GM23338 (cell line): ENCODE measurements at regions not wholly inside any gene's neighbourhood (a gene's known extent, or its start where the extent isn't known, plus 50 kb on each side); places are given as distances from the start of the nearest gene placed in this dataset.

Experiments
- ATAC-seq: fragments of 200-7000 bp; cut with Tn5 transposase; 3 replicates; pipeline ENCODE4 v1.9.1; 2020
- DNase-seq: peaks from one replicate; pipeline ENCODE4 v3.0.0-alpha.2; 2015; ENCODE audit warnings: low spot score
- H2AFZ ChIP-seq: fragments of 200-600 bp; sonication (generic); 2 replicates; pipeline ENCODE4 v1.8.0; 2016; ENCODE audit warnings: antibody characterized with exemption, mild to moderate bottlenecking, moderate library complexity
- H3F3A ChIP-seq: fragments of 200-600 bp; sonication (generic); replicated peaks from 2 replicates; pipeline ENCODE4 v1.8.0; 2017; ENCODE audit warnings: antibody characterized with exemption, mixed run types, low read depth
- H3K27ac ChIP-seq: fragments of 200-600 bp; sonication (generic); 2 replicates; pipeline ENCODE4 v1.6.1; 2016; ENCODE audit warnings: low read depth
- H3K27me3 ChIP-seq: fragments of 200-600 bp; sonication (generic); 2 replicates; pipeline ENCODE4 v1.8.0; 2016; ENCODE audit warnings: mild to moderate bottlenecking, mixed run types, moderate library complexity; ENCODE audit not compliant: insufficient read depth
- H3K36me3 ChIP-seq: fragments of 200-600 bp; sonication (generic); 2 replicates; pipeline ENCODE4 v1.8.0; 2016; ENCODE audit warnings: mild to moderate bottlenecking; ENCODE audit not compliant: insufficient read depth
- H3K4me1 ChIP-seq: fragments of 200-600 bp; sonication (generic); 2 replicates; pipeline ENCODE4 v1.8.0; 2016; ENCODE audit warnings: mild to moderate bottlenecking, moderate library complexity; ENCODE audit not compliant: insufficient read depth
- H3K4me2 ChIP-seq: fragments of 200-600 bp; sonication (generic); 2 replicates; pipeline ENCODE4 v1.7.1; 2017; ENCODE audit warnings: mixed run types
- H3K4me3 ChIP-seq: fragments of 200-600 bp; sonication (generic); 2 replicates; pipeline ENCODE4 v1.6.1; 2016; ENCODE audit warnings: mixed run types
- H3K79me2 ChIP-seq: fragments of 200-600 bp; sonication (generic); replicated peaks from 2 replicates; pipeline ENCODE4 v1.8.0; 2017; ENCODE audit warnings: mild to moderate bottlenecking; ENCODE audit not compliant: insufficient read depth
- H3K9me2 ChIP-seq: fragments of 200-600 bp; sonication (generic); 2 replicates; pipeline ENCODE4 v1.8.0; 2017; ENCODE audit not compliant: insufficient read depth
- H4K20me1 ChIP-seq: fragments of 200-600 bp; sonication (generic); replicated peaks from 2 replicates; pipeline ENCODE4 v1.8.0; 2017; ENCODE audit warnings: mild to moderate bottlenecking; ENCODE audit not compliant: insufficient read depth
- H3K27ac Mint-ChIP-seq: 2 replicates; pipeline ENCODE4 v1.8.0; 2020; ENCODE audit warnings: inconsistent platforms, mild to moderate bottlenecking, moderate library complexity, mixed read lengths
- H3K27me3 Mint-ChIP-seq: 3 replicates; pipeline ENCODE4 v1.8.0; 2022; ENCODE audit warnings: low read depth, mild to moderate bottlenecking, moderate library complexity, mixed read lengths, inconsistent platforms; ENCODE audit not compliant: insufficient read depth, poor library complexity
- H3K36me3 Mint-ChIP-seq: 3 replicates; pipeline ENCODE4 v1.8.0; 2021; ENCODE audit warnings: low read depth, mild to moderate bottlenecking, inconsistent platforms, moderate library complexity, mixed read lengths
- H3K4me1 Mint-ChIP-seq: 3 replicates; pipeline ENCODE4 v1.8.0; 2020; ENCODE audit warnings: mild to moderate bottlenecking, inconsistent platforms, mixed read lengths
- H3K4me3 Mint-ChIP-seq: 3 replicates; pipeline ENCODE4 v1.8.0; 2021; ENCODE audit warnings: moderate library complexity, mild to moderate bottlenecking, inconsistent platforms, mixed read lengths
- H3K9me3 Mint-ChIP-seq: 3 replicates; pipeline ENCODE4 v1.8.0; 2020; ENCODE audit warnings: moderate library complexity, mild to moderate bottlenecking, inconsistent platforms, mixed read lengths
- CREB1 ChIP-seq: fragments of 250-450 bp; sonication (Bioruptor Pico); IDR thresholded peaks from 2 replicates; pipeline ENCODE4 v1.5.0; 2020; ENCODE audit warnings: low read depth, mild to moderate bottlenecking, moderate library complexity
- EZH2phosphoT487 ChIP-seq: fragments of 200-600 bp; sonication (generic); IDR thresholded peaks from one replicate; pipeline ENCODE4 v1.8.1; 2018; ENCODE audit warnings: antibody characterized with exemption; ENCODE audit not compliant: unreplicated experiment
- JUNB ChIP-seq: IDR thresholded peaks from one replicate; pipeline ENCODE4 v1.6.1; 2016; ENCODE audit warnings: antibody characterized with exemption; ENCODE audit not compliant: unreplicated experiment
- POLR2AphosphoS5 ChIP-seq: IDR thresholded peaks from 2 replicates; pipeline ENCODE4 v1.6.1; 2016; ENCODE audit warnings: antibody characterized with exemption, low read depth
- REST ChIP-seq: IDR thresholded peaks from one replicate; pipeline ENCODE4 v1.6.1; 2018; ENCODE audit warnings: antibody characterized with exemption; ENCODE audit not compliant: unreplicated experiment
- TF ChIP-seq, protein P1 (sequence below): IDR thresholded peaks from 2 replicates; pipeline ENCODE4 v1.6.1; 2016; ENCODE audit warnings: antibody characterized with exemption
- TF ChIP-seq, protein P2 (sequence below): fragments of 250-450 bp; sonication (Bioruptor Pico); IDR thresholded peaks from 2 replicates; pipeline ENCODE4 v1.5.0; 2020; ENCODE audit warnings: mild to moderate bottlenecking, moderate library complexity

- Histone ChIP-seq H3K4me3 (no peak overlapping the region), H3K4me1 (no peaks in the 10 kb centered on the region), H3K9me2 (no peaks in the 10 kb centered on the region), H3K27me3 (no peaks in the 10 kb centered on the region), H2AFZ (no peak overlapping the region), H3K4me2 (no peak overlapping the region), H3K36me3 (no peaks in the 10 kb centered on the region), H3K79me2 (no peaks in the 10 kb centered on the region), H3K27ac (no peak overlapping the region), H3F3A (no peaks in the 10 kb centered on the region), H4K20me1 (no peaks in the 10 kb centered on the region)
- H3K36me3 Mint-ChIP-seq, result no peaks in the 10 kb centered on the region
- no peak overlapping the region for H3K4me3 Mint-ChIP-seq
- no peak overlapping the region for H3K27ac Mint-ChIP-seq
- DNase-seq (no peak), ATAC-seq (no peak)
- H3K4me1 Mint-ChIP-seq, result no peaks in the 10 kb centered on the region
- H3K27me3 Mint-ChIP-seq, result peaks cover 2% of the 10 kb centered on the region
- TF ChIP-seq CREB1 (no peak), POLR2AphosphoS5 (no peak), EZH2phosphoT487 (no peak), JUNB (no peak), REST (no peak)
- TF ChIP-seq, protein P1, sequence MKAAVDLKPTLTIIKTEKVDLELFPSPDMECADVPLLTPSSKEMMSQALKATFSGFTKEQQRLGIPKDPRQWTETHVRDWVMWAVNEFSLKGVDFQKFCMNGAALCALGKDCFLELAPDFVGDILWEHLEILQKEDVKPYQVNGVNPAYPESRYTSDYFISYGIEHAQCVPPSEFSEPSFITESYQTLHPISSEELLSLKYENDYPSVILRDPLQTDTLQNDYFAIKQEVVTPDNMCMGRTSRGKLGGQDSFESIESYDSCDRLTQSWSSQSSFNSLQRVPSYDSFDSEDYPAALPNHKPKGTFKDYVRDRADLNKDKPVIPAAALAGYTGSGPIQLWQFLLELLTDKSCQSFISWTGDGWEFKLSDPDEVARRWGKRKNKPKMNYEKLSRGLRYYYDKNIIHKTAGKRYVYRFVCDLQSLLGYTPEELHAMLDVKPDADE, result no peak
- TF ChIP-seq, protein P2, sequence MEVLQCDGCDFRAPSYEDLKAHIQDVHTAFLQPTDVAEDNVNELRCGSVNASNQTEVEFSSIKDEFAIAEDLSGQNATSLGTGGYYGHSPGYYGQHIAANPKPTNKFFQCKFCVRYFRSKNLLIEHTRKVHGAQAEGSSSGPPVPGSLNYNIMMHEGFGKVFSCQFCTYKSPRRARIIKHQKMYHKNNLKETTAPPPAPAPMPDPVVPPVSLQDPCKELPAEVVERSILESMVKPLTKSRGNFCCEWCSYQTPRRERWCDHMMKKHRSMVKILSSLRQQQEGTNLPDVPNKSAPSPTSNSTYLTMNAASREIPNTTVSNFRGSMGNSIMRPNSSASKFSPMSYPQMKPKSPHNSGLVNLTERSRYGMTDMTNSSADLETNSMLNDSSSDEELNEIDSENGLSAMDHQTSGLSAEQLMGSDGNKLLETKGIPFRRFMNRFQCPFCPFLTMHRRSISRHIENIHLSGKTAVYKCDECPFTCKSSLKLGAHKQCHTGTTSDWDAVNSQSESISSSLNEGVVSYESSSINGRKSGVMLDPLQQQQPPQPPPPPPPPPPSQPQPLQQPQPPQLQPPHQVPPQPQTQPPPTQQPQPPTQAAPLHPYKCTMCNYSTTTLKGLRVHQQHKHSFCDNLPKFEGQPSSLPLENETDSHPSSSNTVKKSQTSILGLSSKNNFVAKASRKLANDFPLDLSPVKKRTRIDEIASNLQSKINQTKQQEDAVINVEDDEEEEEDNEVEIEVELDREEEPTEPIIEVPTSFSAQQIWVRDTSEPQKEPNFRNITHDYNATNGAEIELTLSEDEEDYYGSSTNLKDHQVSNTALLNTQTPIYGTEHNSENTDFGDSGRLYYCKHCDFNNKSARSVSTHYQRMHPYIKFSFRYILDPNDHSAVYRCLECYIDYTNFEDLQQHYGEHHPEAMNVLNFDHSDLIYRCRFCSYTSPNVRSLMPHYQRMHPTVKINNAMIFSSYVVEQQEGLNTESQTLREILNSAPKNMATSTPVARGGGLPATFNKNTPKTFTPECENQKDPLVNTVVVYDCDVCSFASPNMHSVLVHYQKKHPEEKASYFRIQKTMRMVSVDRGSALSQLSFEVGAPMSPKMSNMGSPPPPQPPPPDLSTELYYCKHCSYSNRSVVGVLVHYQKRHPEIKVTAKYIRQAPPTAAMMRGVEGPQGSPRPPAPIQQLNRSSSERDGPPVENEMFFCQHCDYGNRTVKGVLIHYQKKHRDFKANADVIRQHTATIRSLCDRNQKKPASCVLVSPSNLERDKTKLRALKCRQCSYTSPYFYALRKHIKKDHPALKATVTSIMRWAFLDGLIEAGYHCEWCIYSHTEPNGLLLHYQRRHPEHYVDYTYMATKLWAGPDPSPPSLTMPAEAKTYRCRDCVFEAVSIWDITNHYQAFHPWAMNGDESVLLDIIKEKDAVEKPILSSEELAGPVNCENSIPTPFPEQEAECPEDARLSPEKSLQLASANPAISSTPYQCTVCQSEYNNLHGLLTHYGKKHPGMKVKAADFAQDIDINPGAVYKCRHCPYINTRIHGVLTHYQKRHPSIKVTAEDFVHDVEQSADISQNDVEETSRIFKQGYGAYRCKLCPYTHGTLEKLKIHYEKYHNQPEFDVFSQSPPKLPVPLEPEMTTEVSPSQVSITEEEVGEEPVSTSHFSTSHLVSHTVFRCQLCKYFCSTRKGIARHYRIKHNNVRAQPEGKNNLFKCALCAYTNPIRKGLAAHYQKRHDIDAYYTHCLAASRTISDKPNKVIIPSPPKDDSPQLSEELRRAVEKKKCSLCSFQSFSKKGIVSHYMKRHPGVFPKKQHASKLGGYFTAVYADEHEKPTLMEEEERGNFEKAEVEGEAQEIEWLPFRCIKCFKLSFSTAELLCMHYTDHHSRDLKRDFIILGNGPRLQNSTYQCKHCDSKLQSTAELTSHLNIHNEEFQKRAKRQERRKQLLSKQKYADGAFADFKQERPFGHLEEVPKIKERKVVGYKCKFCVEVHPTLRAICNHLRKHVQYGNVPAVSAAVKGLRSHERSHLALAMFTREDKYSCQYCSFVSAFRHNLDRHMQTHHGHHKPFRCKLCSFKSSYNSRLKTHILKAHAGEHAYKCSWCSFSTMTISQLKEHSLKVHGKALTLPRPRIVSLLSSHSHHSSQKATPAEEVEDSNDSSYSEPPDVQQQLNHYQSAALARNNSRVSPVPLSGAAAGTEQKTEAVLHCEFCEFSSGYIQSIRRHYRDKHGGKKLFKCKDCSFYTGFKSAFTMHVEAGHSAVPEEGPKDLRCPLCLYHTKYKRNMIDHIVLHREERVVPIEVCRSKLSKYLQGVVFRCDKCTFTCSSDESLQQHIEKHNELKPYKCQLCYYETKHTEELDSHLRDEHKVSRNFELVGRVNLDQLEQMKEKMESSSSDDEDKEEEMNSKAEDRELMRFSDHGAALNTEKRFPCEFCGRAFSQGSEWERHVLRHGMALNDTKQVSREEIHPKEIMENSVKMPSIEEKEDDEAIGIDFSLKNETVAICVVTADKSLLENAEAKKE (CRISPR knock-in tag), result no peak
- H3K9me3 Mint-ChIP-seq, result no peaks in the 10 kb centered on the region
Measured at GRCh38 chr2:129117434-129117833, 798.8 kb upstream of the HS6ST1 start.
